Mesenchymal stem cell (in vitro differentiated cells and primary cell): ENCODE measurements at regions not wholly inside any gene's neighbourhood (a gene's known extent, or its start where the extent isn't known, plus 50 kb on each side); places are given as distances from the start of the nearest gene placed in this dataset.

Experiments used
- DNase-seq: peaks from one replicate; pipeline ENCODE4 v3.0.0-alpha.2; 2013
- H2AFZ ChIP-seq: one replicate; pipeline ENCODE4 v1.6.1; 2013; ENCODE audit warnings: low read depth, mild to moderate bottlenecking, control low read depth, inconsistent platforms, low read length, moderate library complexity
- H2AK5ac ChIP-seq: 2 replicates; pipeline ENCODE4 v1.6.1; 2013; ENCODE audit warnings: low read length, moderate library complexity, mild to moderate bottlenecking, inconsistent platforms; ENCODE audit not compliant: severe bottlenecking
- H2BK120ac ChIP-seq: one replicate; pipeline ENCODE4 v1.6.1; 2013; ENCODE audit warnings: low read depth, mild to moderate bottlenecking, inconsistent platforms, low read length, moderate library complexity
- H2BK12ac ChIP-seq, 2 experiments: one replicate each; pipeline ENCODE4 v1.6.1; 2013; ENCODE audit warnings: inconsistent platforms in 2 of 2, low read length in 2 of 2, mild to moderate bottlenecking in 2 of 2, moderate library complexity in 2 of 2, control low read depth in 1 of 2
- H2BK15ac ChIP-seq: one replicate; pipeline ENCODE4 v1.6.1; 2013; ENCODE audit warnings: mild to moderate bottlenecking, low read depth, inconsistent platforms; ENCODE audit not compliant: poor library complexity, severe bottlenecking
- H2BK5ac ChIP-seq: 2 replicates; pipeline ENCODE4 v1.6.1; 2013; ENCODE audit warnings: low read depth, mild to moderate bottlenecking, low read length, control low read depth, inconsistent platforms; ENCODE audit not compliant: poor library complexity, severe bottlenecking
- H3K14ac ChIP-seq, 2 experiments: one replicate each; pipeline ENCODE4 v1.6.1; 2013; ENCODE audit warnings: inconsistent platforms in 2 of 2, low read length in 2 of 2, control low read depth in 1 of 2, mild to moderate bottlenecking in 1 of 2, moderate library complexity in 1 of 2
- H3K18ac ChIP-seq, 2 experiments: one replicate each; pipeline ENCODE4 v1.6.1; 2013; ENCODE audit warnings: inconsistent platforms in 2 of 2, low read length in 2 of 2, control low read depth in 1 of 2, low read depth in 1 of 2, mild to moderate bottlenecking in 1 of 2
- H3K23ac ChIP-seq, 2 experiments: one replicate each; pipeline ENCODE4 v1.6.1; 2013; ENCODE audit warnings: inconsistent platforms in 2 of 2, low read length in 2 of 2, mild to moderate bottlenecking in 2 of 2, moderate library complexity in 2 of 2, control low read depth in 1 of 2
- H3K27ac ChIP-seq: 2 replicates; pipeline ENCODE4 v1.5.1; 2013; ENCODE audit warnings: mild to moderate bottlenecking, moderate library complexity, low read length, control low read depth, inconsistent platforms; ENCODE audit not compliant: poor library complexity, severe bottlenecking
- H3K27me3 ChIP-seq, 2 experiments: 2 replicates each; pipeline versions ENCODE4 v1.6.1 to v1.7.0; 2013; ENCODE audit warnings: low read length in 2 of 2, mild to moderate bottlenecking in 2 of 2, moderate library complexity in 2 of 2, control low read depth in 1 of 2, inconsistent platforms in 1 of 2; ENCODE audit not compliant: control insufficient read depth in 1 of 2, insufficient read depth in 1 of 2
- H3K36me3 ChIP-seq, 2 experiments: 2 replicates each; pipeline versions ENCODE4 v1.6.1 to v1.7.0; 2013; ENCODE audit warnings: low read length in 2 of 2, control low read depth in 1 of 2, inconsistent platforms in 1 of 2, low read depth in 1 of 2, mild to moderate bottlenecking in 1 of 2; ENCODE audit not compliant: insufficient read depth in 2 of 2, control insufficient read depth in 1 of 2
- H3K4ac ChIP-seq, 2 experiments: one replicate each; pipeline ENCODE4 v1.6.1; 2013; ENCODE audit warnings: inconsistent platforms in 2 of 2, low read length in 2 of 2, mild to moderate bottlenecking in 2 of 2, moderate library complexity in 2 of 2, control low read depth in 1 of 2, low read depth in 1 of 2
- H3K4me1 ChIP-seq: 2 replicates; pipeline ENCODE4 v1.6.1; 2013; ENCODE audit warnings: low read depth, low read length, control low read depth; ENCODE audit not compliant: control insufficient read depth, insufficient read depth
- H3K4me2 ChIP-seq: 2 replicates; pipeline ENCODE4 v1.6.1; 2013; ENCODE audit warnings: low read length, mild to moderate bottlenecking, inconsistent platforms; ENCODE audit not compliant: poor library complexity, severe bottlenecking
- H3K4me3 ChIP-seq, 2 experiments: 2 replicates each; pipeline versions ENCODE4 v1.5.1 to v1.7.0; 2013; ENCODE audit warnings: low read length in 2 of 2, mild to moderate bottlenecking in 2 of 2, control low read depth in 1 of 2, low read depth in 1 of 2; ENCODE audit not compliant: insufficient read depth in 1 of 2
- H3K79me1 ChIP-seq: replicated peaks from 2 replicates; pipeline ENCODE4 v1.6.1; 2013; ENCODE audit warnings: mild to moderate bottlenecking, control low read depth, low read length, inconsistent platforms; ENCODE audit not compliant: poor library complexity, severe bottlenecking
- H3K9ac ChIP-seq: 2 replicates; pipeline ENCODE4 v1.7.0; 2013; ENCODE audit warnings: mild to moderate bottlenecking, low read length, moderate library complexity
- H3K9me3 ChIP-seq: 2 replicates; pipeline ENCODE4 v1.7.0; 2013; ENCODE audit warnings: mild to moderate bottlenecking, low read length; ENCODE audit not compliant: control insufficient read depth
- H4K8ac ChIP-seq: one replicate; pipeline ENCODE4 v1.6.1; 2013; ENCODE audit warnings: inconsistent platforms, mild to moderate bottlenecking, low read length, moderate library complexity
- H4K91ac ChIP-seq: one replicate; pipeline ENCODE4 v1.6.1; 2013; ENCODE audit warnings: mild to moderate bottlenecking, low read length, inconsistent platforms
- WGBS: methylation state at CpG from one replicate; pipeline ENCODE4 v1.1.7; 2013; ENCODE audit warnings: mixed read lengths; 5-methylcytosine and 5-hydroxymethylcytosine counted together

DNA sequence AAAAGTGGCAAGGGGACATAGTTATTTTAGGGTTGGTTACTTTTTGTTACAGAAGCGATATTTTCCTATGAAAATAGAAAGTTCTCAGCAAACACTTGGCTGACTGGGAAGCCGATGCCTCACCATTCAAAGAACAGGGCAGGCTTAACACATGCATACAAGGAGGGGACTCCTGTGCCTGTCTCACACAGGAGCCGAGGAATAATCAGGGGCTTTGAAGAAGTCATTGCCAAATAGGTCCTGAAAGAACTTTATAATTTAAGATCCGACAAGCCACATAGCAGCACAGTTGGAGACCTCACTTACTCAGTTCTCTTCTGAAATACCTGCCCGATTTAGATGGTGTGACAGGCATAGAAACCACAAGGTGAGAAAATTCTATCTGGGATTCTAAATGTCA lies 389.8 kb downstream of the EMP1 start:
- no peak overlapping the region for H3K23ac ChIP-seq
- no peaks in the 10 kb centered on the region for H3K36me3 ChIP-seq
- H4K91ac ChIP-seq = no peak overlapping the region
- H3K4me3 ChIP-seq = no peak overlapping the region
- H3K27me3 ChIP-seq = no peaks in the 10 kb centered on the region
- no peaks in the 10 kb centered on the region for H3K79me1 ChIP-seq
- DNase-seq = no peak
- H3K18ac ChIP-seq = no peak overlapping the region
- no peak overlapping the region for H3K4ac ChIP-seq
- WGBS = 58% methylated on average over 3 of the region's 5 CpGs
- H3K27ac ChIP-seq = no peak overlapping the region
- no peak overlapping the region for H3K4me2 ChIP-seq
- H4K8ac ChIP-seq = no peak overlapping the region
- no peak overlapping the region for H2BK120ac ChIP-seq
- H3K4me1 ChIP-seq = no peaks in the 10 kb centered on the region
- no peak overlapping the region for H3K9ac ChIP-seq
- H2BK5ac ChIP-seq = no peak overlapping the region
- H2BK15ac ChIP-seq = no peak overlapping the region
- H2AFZ ChIP-seq = no peak overlapping the region
- no peak overlapping the region for H2BK12ac ChIP-seq
- H3K14ac ChIP-seq = no peak overlapping the region
- H3K9me3 ChIP-seq = no peaks in the 10 kb centered on the region
- no peak overlapping the region for H2AK5ac ChIP-seq

DNA sequence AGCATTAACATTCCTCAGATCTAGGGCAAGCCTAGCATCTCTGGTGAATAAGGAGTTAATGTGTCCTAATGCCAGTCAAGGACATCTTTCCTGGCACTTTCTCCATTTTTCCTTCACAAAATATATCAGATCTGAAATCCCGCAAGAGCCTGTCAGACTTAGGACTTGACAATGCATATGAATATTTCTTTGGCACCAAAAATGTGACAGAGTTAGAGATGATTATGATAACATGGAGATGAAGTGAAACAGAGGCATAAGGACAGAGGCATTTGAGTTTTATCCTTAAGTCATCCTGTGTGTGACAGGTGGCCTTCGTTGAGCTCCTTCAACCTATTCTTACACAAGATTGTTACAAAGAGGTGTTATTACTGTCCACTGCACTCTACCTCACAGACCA lies 388.0 kb downstream of the EMP1 start:
- H3K14ac ChIP-seq = no peak overlapping the region
- no peak overlapping the region for H2BK5ac ChIP-seq

GRCh38 chr12:13583630-13584029 lies 387.1 kb downstream of the EMP1 start:
- H3K4me1 ChIP-seq = no peaks in the 10 kb centered on the region
- no peak overlapping the region for H3K23ac ChIP-seq
- no peak overlapping the region for H4K91ac ChIP-seq
- no peak overlapping the region for H3K27ac ChIP-seq
- no peaks in the 10 kb centered on the region for H3K79me1 ChIP-seq
- no peak overlapping the region for H3K14ac ChIP-seq
- H2BK120ac ChIP-seq = no peak overlapping the region
- no peak overlapping the region for H2AK5ac ChIP-seq
- WGBS = 75% methylated on average over 7 of the region's 7 CpGs
- no peak overlapping the region for H2AFZ ChIP-seq
- H3K4me2 ChIP-seq = no peak overlapping the region
- H3K4ac ChIP-seq = no peak overlapping the region
- H3K36me3 ChIP-seq = no peaks in the 10 kb centered on the region
- no peak overlapping the region for H3K4me3 ChIP-seq
- H2BK15ac ChIP-seq = no peak overlapping the region
- no peak overlapping the region for H4K8ac ChIP-seq
- H2BK5ac ChIP-seq = no peak overlapping the region
- H2BK12ac ChIP-seq = no peak overlapping the region
- no peak overlapping the region for H3K18ac ChIP-seq
- H3K9ac ChIP-seq = no peak overlapping the region
- no peaks in the 10 kb centered on the region for H3K9me3 ChIP-seq
- no peaks in the 10 kb centered on the region for H3K27me3 ChIP-seq
- no peak for DNase-seq

More for the DNA sequence above, 388.0 kb downstream of the EMP1 start:
- Histone ChIP-seq H3K27ac (no peak overlapping the region), H3K4me1 (no peaks in the 10 kb centered on the region), H3K4ac (no peak overlapping the region), H3K9me3 (no peaks in the 10 kb centered on the region), H4K8ac (no peak overlapping the region), H2BK15ac (no peak overlapping the region), H2AFZ (no peak overlapping the region), H3K36me3 (no peaks in the 10 kb centered on the region), H3K4me2 (no peak overlapping the region), H3K4me3 (no peak overlapping the region), H2BK120ac (no peak overlapping the region), H3K23ac (no peak overlapping the region), H4K91ac (no peak overlapping the region), H3K9ac (no peak overlapping the region), H2BK12ac (no peak overlapping the region), H3K27me3 (no peaks in the 10 kb centered on the region), H3K79me1 (no peaks in the 10 kb centered on the region), H3K18ac (no peak overlapping the region), H2AK5ac (no peak overlapping the region)
- DNase-seq = no peak
- 100% methylated on average over 1 of the region's 2 CpGs for WGBS

DNA sequence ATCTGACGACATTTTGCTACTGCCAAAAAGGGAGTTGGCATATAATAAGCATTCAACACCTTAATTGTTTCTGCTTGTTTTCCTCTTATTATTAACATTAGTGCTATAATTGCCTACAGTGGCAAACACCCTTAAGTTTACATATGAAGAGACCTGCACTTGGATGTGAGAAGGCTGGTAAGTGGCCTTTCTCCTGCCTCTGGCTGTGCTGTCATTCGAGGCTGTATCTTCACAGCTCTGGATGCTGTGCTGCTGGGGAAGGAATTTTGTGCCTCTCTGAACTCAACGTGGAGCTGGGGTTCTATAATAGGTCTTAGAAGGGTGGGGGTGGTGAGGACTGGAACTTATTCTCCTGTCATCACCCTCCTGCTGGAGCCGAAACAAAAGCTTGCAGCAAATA lies 385.9 kb downstream of the EMP1 start:
- Histone ChIP-seq H3K27ac (no peak overlapping the region), H3K4me3 (no peak overlapping the region), H3K79me1 (no peaks in the 10 kb centered on the region), H2BK5ac (no peak overlapping the region), H3K9me3 (no peaks in the 10 kb centered on the region), H2AFZ (no peak overlapping the region), H2BK15ac (no peak overlapping the region), H3K4ac (no peak overlapping the region), H3K27me3 (no peaks in the 10 kb centered on the region), H3K18ac (no peak overlapping the region), H3K36me3 (no peaks in the 10 kb centered on the region), H2BK120ac (no peak overlapping the region), H3K23ac (no peak overlapping the region), H4K91ac (no peak overlapping the region), H3K4me1 (no peaks in the 10 kb centered on the region), H4K8ac (no peak overlapping the region), H3K4me2 (no peak overlapping the region), H2BK12ac (no peak overlapping the region), H2AK5ac (no peak overlapping the region), H3K14ac (no peak overlapping the region), H3K9ac (no peak overlapping the region)
- 20% methylated on average over 2 of the region's 4 CpGs for WGBS
- DNase-seq = no peak
